Fibroblast of villous mesenchyme (primary cell): ENCODE measurements at regions not wholly inside any gene's neighbourhood (a gene's known extent, or its start where the extent isn't known, plus 50 kb on each side); places are given as distances from the start of the nearest gene placed in this dataset.

Source experiments
- DNase-seq: peaks from one replicate; pipeline ENCODE4 v3.0.0-alpha.2; 2010; ENCODE audit warnings: low read depth
- H3K4me3 ChIP-seq: 2 replicates; pipeline ENCODE4 v1.5.1; 2011; ENCODE audit warnings: low read depth, mild to moderate bottlenecking, low read length
- CTCF ChIP-seq: IDR thresholded peaks from 2 replicates; pipeline ENCODE4 v1.5.1; 2012; ENCODE audit warnings: low read depth, mild to moderate bottlenecking, low read length; ENCODE audit not compliant: insufficient read depth

- no peak overlapping the region for H3K4me3 ChIP-seq
- no peak for TF ChIP-seq CTCF
- DNase-seq: no peak
Measured at GRCh38 chr17:56020369-56020768, 132.9 kb upstream of the ANKFN1 start.

GRCh38 chr17:56021681-56022190, 131.5 kb upstream of the ANKFN1 start:
- no peak for TF ChIP-seq CTCF

GRCh38 chr17:56023851-56024250, 129.4 kb upstream of the ANKFN1 start:
- no peak for DNase-seq
- no peak for TF ChIP-seq CTCF
- no peak overlapping the region for H3K4me3 ChIP-seq

More at GRCh38 chr17:56021681-56022190, 131.5 kb upstream of the ANKFN1 start:
- no peak overlapping the region for H3K4me3 ChIP-seq
- no peak for DNase-seq

- no peak for TF ChIP-seq CTCF
- H3K4me3 ChIP-seq: no peak overlapping the region
- DNase-seq: no peak
Measured at GRCh38 chr17:56026915-56027314, 126.4 kb upstream of the ANKFN1 start.

GRCh38 chr17:56028837-56029236, 124.4 kb upstream of the ANKFN1 start:
- no peak overlapping the region for H3K4me3 ChIP-seq
- no peak for DNase-seq

GRCh38 chr17:56030009-56030624, 123.2 kb upstream of the ANKFN1 start:
- DNase-seq: no peak
- H3K4me3 ChIP-seq: no peak overlapping the region

More at GRCh38 chr17:56028837-56029236, 124.4 kb upstream of the ANKFN1 start:
- TF ChIP-seq CTCF: no peak

More at GRCh38 chr17:56030009-56030624, 123.2 kb upstream of the ANKFN1 start:
- TF ChIP-seq CTCF: no peak
